Mucosa of gallbladder (tissue), 1 donor: ENCODE measurements at regions not wholly inside any gene's neighbourhood (a gene's known extent, or its start where the extent isn't known, plus 50 kb on each side); places are given as distances from the start of the nearest gene placed in this dataset.
"Not testable (repeated sequence)": the region's sequence is repeated elsewhere in the genome, so short reads cannot be mapped to it uniquely, and the experiment has no call there.

Experiments
- DNase-seq: peaks from one replicate; pipeline ENCODE4 v3.0.0-alpha.2; 2020; ENCODE audit warnings: low spot score
- donor health status: DM: no; HTN: no; CAD: no.

- no peak for DNase-seq
These were observed 148.8 kb upstream of the FBXL17 start for GRCh38 chr5:108530706-108531105.

- DNase-seq = no peak
These were observed 147.5 kb upstream of the FBXL17 start for GRCh38 chr5:108529381-108529780.

GRCh38 chr5:108528655-108529054 lies 146.8 kb upstream of the FBXL17 start:
- no peak for DNase-seq

GRCh38 chr5:108524564-108524963 lies 142.7 kb upstream of the FBXL17 start:
- no peak for DNase-seq

- no peak for DNase-seq
These were observed 141.5 kb upstream of the FBXL17 start for GRCh38 chr5:108523360-108523759.

- peak; percentile 36 for DNase-seq
These were observed 140.1 kb upstream of the FBXL17 start for GRCh38 chr5:108521841-108522506.

- DNase-seq = no peak
These were observed 139.3 kb upstream of the FBXL17 start for GRCh38 chr5:108521011-108521700.

- DNase-seq = no peak
These were observed 134.9 kb upstream of the FBXL17 start for GRCh38 chr5:108516785-108517184.

- no peak for DNase-seq
These were observed 133.7 kb upstream of the FBXL17 start for GRCh38 chr5:108515517-108516105.

- no peak for DNase-seq
These were observed 127.1 kb upstream of the FBXL17 start for GRCh38 chr5:108508979-108509378.

GRCh38 chr5:108507631-108508030 lies 125.7 kb upstream of the FBXL17 start:
- DNase-seq = no peak

GRCh38 chr5:108505608-108506007 lies 123.7 kb upstream of the FBXL17 start:
- DNase-seq = no peak

GRCh38 chr5:108504974-108505373 lies 123.1 kb upstream of the FBXL17 start:
- no peak for DNase-seq

- no peak for DNase-seq
These were observed 122.1 kb upstream of the FBXL17 start for GRCh38 chr5:108503986-108504385.

- not testable (repeated sequence) for DNase-seq
These were observed 113.7 kb upstream of the FBXL17 start for GRCh38 chr5:108495615-108496014.

GRCh38 chr5:108487951-108488350 lies 106.1 kb upstream of the FBXL17 start:
- no peak for DNase-seq

- no peak for DNase-seq
These were observed 102.1 kb upstream of the FBXL17 start for GRCh38 chr5:108484035-108484434.

- DNase-seq = no peak
These were observed 99.5 kb upstream of the FBXL17 start for GRCh38 chr5:108481355-108481931.

GRCh38 chr5:108472237-108472636 lies 90.3 kb upstream of the FBXL17 start:
- no peak for DNase-seq

- DNase-seq = no peak
These were observed 85.7 kb upstream of the FBXL17 start for GRCh38 chr5:108467563-108467962.

GRCh38 chr5:108461628-108462367 lies 79.9 kb upstream of the FBXL17 start:
- no peak for DNase-seq

- no peak for DNase-seq
These were observed 77.9 kb upstream of the FBXL17 start for GRCh38 chr5:108459769-108460168.
